Endothelial cell of hepatic sinusoid (primary cell): ENCODE measurements at regions not wholly inside any gene's neighbourhood (a gene's known extent, or its start where the extent isn't known, plus 50 kb on each side); places are given as distances from the start of the nearest gene placed in this dataset.

Experiments used
- in situ Hi-C: cut with HindIII; loops from 2 replicates; pipeline ENCODE4 v1.10.0; 2017; ENCODE audit warnings: low sequenced_read_pairs

GRCh38 chr20:51085769-51086168 lies 62.9 kb upstream of the KCNG1 start:
- in situ Hi-C loops, result loop anchor here (5.0 to 10.0 kb wide), 2 partner anchors 72 to 81 kb away; no protein-coding TSS in a partner anchor

DNA sequence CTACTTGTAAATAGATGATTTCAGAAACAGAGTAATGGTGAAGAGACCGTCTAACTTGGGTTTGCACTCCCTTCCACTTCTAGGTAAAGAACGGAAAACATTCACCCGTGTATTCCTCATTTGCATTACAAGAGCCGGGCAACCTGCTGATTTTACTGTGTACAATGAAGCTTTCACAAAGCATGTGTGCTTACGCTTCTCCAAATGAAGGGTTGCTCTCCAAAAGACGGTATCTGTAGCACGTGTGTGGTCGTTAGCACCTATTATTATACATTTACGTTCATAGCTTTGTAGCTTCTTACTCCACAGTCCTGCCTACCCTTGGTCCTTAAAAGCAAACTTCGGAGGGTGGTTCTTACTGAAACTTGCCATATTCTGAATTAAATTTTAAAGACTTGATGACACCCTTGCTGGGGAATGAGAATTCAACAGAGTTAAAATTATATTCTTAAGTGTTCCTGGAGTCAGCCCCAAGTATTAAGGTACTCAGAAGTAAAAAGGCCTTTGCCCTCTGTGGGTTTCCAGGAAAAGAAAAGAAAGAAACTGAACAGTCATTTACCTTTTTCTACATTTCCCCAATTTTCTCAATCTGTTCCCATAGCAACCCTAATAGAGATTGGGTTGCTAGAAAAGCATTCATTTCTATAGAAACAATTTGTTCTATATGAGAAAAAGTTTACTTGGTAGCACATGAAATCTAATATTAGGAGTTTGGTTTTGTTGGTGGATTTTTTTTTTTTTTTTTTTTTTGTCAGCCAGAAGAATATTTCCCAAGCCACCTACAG lies 61.9 kb upstream of the KCNG1 start:
- in situ Hi-C loops, result loop anchor here (5.0 to 10.0 kb wide), 3 partner anchors 57 to 80 kb away; no protein-coding TSS in a partner anchor

DNA sequence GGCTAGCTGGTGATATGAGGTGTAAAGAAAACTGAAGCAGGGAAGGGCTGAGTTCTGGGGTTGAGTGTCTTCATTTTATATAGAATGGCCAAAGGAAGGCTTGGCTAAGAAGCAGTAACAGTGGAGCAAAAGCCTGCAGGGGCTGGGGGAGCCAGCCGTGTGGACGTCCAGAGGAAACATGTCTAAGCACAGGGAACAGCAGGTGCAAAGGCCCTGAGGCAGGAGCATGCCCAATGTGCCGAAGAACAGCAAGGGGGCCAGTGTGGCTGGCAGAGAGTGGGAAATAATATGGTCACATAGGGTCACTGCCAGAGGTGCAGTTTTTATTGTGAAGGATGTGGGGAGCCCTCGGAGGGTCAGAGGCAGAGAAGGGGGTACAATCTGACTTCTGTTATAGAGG lies 60.5 kb upstream of the KCNG1 start:
- in situ Hi-C loops, result loop anchor here (5.0 to 10.0 kb wide), 2 partner anchors 56 to 79 kb away; no protein-coding TSS in a partner anchor

DNA sequence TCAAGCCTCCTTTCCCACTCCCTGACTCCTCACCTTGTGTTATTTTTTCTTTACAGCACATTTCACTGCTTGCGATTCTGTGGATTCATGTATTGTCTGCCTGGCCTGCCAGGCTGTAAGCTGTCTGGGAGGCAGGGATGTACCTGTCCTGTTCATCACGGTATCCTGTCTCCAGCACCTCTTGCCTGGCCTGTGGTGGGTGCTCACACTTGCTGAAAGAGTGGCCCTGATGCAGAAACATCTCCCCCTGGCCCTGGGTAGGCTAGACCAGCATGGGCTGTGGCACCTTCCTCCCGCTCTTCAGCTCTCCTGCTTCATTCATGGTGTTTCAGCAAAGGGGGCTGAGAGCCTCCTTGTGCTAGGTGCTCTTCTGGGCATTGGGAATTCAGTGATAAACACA lies 60.1 kb upstream of the KCNG1 start:
- in situ Hi-C loops, result loop anchor here (5.0 to 10.0 kb wide), 2 partner anchors 56 to 78 kb away; no protein-coding TSS in a partner anchor

GRCh38 chr20:51080516-51080915 lies 57.6 kb upstream of the KCNG1 start:
- in situ Hi-C loops, result loop anchor here (5.0 to 10.0 kb wide), 2 partner anchors 53 to 76 kb away; no protein-coding TSS in a partner anchor

- in situ Hi-C loops, result no loop called here
These were observed 56.6 kb upstream of the KCNG1 start for GRCh38 chr20:51079488-51079887.

- in situ Hi-C loops, result no loop called here
These were observed 54.8 kb upstream of the KCNG1 start for GRCh38 chr20:51077686-51078060.

- in situ Hi-C loops, result no loop called here
These were observed 54.1 kb upstream of the KCNG1 start for GRCh38 chr20:51076786-51077685.

DNA sequence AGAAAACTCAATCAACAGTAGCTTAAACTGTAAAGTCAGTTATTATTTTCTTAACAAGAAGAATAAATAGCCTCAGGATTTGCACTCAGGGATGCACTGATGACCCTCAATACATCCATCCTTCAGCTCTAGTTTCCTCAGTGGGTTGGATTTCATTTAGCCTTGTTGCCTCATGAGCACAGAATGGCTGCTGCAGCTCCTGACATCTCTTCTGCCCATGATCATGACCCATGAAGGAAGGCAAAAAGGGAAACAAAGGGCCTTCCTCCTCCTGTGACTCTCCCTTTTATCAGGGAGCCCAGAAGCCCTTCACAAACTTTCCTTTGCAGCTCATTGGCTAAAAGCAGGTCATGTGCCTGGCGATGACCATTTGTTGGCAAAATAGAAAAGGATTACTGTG lies 51.2 kb upstream of the KCNG1 start:
- in situ Hi-C loops, result no loop called here
